ENCODE measurements at regions not wholly inside any gene's neighbourhood (a gene's known extent, or its start where the extent isn't known, plus 50 kb on each side); places are given as distances from the start of the nearest gene placed in this dataset.
"Not testable (repeated sequence)": the region's sequence is repeated elsewhere in the genome, so short reads cannot be mapped to it uniquely, and the experiment has no call there.

DNA sequence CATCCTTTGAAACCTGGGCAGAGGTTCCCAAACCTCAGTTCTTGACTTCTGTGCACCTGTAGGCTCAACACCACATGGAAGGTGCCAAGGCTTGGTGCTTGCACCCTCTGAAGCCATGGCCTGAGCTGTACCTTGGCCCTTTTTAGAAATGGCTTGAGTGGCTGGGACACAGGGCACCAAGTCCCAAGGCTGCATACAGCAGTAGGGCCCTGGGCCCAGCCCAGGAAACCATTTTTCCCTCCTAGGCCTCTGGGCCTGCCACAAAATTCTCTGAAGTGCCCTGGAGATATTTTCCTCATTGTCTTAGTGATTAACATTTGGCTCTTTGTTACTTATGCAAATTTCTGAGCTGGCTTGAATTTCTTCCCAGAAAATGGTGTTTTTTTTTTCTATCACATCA is 65.6 kb upstream of the ACTRT2 start:
- no peak for DNase-seq

DNA sequence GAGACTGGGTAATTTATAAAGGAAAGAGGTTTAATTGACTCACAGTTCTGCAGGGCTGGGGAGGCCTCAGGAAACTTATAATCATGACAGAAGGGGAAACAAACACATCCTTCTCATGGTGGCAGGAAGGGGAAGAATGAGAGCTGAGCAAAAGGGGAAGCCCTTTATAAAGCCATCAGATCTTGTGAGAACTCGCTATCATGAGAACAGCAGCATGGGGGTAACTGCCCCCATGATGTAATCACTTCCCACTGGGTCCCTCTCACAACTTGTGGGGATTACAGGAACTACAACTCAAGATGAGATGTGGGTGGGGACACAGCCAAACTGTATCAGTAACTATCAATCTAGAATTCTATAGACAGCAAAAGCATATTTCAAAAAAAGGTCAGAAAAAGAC is 64.7 kb upstream of the ACTRT2 start:
- no peak for DNase-seq

DNA sequence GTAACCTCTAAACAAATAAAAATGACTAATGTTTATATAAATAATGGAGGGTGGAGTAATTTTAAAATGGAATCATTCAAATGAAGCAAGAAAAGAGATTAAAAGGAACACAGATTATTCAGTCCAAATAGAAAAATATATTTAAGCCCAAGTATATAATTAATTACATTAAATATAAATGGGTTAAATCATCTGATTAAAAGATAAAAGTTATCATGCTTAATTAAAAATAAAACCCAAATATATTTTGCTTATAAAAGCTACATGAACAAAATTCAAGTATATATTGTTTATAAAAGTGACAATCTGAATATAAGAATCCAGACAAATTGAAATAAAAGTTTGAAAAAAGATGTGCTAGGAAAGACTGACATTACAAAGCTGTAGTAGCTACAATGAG is 63.9 kb upstream of the ACTRT2 start:
- DNase-seq = no peak

DNA sequence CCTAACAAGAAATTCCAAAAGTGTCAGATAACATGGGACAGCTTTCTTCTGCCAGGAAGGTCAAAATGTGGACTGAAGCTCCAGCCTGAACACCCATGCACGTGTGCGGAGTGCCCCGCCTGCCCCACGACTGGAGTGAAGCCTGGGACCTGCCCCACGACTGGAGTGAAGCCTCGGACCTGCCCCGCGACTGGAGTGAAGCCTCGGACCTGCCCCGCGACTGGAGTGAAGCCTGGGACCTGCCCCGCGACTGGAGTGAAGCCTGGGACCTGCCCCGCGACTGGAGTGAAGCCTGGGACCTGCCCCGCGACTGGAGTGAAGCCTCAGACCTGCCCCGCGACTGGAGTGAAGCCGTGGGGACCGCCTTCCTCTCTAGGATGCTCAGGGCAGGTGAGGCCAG is 61.4 kb upstream of the ACTRT2 start:
- not testable (repeated sequence) for DNase-seq

DNA sequence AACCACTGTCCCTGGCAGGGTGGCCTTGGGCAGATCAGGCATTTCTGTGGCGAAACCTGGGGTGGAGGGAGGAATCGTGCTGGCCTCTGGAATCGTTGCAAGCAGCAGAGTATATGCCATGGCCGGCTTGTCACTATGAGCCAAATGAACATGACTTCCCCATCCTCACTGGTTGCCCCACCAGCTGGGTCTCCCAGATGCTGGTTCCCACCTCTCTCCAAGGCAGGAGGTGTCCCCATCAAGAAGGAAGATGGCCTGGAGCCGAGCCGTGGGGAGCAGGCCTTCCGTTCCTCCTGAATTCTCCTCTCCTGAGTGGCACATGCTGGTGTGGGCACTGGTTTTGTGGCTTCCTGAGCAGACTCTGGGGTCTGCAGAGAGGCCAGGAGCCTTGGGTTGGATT is 60.2 kb upstream of the ACTRT2 start:
- no peak for DNase-seq

DNA sequence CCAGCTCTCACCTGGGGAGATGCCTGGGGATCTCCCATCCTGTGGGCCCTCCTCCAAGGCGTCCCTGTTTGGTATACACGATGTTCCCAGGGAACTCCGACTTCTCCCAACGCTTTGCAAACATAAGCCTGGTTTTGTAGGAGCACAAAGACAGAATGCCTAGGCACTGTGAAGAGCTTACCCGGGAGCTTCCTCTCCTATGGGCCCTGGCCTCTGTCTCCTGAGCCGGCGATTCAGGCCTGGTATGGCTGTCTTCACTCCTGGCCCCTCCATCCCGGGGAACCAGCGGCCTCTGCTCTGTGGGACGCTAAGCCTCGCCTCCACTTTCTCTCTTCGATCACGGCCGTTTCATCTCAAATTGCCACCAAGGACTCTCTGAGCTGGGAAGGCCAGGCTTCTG is 59.6 kb upstream of the ACTRT2 start:
- DNase-seq = no peak

DNA sequence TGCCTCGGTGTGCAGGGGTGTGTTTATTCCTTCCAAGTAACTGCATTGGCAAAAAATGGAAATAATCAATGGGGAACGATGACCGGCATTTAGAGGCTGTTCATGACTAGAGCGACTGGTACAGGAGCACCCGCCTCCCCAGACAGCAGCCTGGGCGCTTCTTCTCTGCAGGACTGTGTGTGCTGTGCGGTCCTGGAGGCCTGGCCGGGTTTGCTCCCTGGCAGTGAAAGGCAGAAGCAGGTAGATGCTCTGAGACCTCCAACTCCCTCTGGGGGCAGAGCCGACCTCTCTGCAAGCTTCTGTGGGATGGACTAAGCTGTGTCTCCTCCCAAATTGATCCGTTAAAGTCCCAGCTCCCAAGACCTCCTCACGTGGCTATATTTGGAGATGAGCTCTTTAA is 59.2 kb upstream of the ACTRT2 start:
- DNase-seq = no peak

DNA sequence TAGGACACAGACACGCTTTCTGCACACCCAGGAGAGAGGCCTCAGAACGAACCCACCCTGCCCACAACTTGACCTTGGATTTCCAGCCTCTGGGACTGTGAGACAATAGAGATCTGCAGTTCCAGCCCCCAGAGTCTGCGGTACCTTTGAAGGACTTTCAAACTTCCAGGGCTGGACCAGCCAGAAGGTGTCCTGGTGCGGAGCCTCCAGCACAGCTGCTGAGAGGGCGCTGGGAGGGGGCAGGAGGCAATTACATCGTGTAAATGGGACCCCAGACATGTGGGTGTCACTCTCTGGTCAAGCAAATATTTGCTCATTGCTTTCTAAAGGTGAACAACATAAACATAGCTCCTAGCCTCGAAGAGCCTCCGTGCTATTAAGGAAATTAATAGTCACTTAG is 58.7 kb upstream of the ACTRT2 start:
- DNase-seq = no peak

DNA sequence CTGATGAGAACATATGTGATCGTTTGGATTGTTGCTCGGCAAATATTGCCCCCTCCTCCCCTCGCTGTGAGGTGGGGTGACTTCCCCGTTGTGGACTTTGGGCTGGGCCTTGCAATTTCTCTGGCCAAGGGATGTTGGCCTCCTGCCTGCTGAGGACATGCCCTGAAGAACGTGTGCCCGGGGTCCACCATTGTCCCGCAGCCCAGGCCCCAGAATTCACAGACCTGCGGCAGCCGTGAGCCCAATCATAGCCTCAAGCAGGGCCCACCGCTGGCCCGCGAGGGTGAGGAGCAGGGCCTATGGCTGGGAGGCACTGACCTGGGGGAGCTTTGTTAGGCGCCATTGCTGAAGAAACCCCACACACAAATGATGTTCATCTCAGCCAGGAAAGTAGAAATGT is 58.3 kb upstream of the ACTRT2 start:
- no peak for DNase-seq

DNA sequence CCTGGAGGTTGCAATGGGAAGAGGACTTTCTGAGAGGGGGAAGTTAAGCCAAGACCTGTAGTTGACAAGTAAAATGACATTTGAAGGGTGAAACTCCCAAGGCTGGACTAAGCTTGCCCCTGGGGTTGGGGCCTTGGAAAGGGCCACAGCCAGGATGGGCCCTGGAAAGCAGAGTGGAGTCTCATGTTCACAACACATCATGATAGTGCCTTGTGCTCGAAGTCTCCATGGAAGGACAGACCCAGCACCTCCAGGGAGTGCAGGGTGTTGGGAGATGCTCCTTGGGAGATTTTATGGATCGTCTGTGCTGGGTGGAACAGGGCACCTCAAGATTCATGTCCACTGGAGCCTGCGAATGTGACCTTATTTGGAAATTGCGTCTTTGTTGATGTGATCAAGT is 55.6 kb upstream of the ACTRT2 start:
- DNase-seq = no peak

DNA sequence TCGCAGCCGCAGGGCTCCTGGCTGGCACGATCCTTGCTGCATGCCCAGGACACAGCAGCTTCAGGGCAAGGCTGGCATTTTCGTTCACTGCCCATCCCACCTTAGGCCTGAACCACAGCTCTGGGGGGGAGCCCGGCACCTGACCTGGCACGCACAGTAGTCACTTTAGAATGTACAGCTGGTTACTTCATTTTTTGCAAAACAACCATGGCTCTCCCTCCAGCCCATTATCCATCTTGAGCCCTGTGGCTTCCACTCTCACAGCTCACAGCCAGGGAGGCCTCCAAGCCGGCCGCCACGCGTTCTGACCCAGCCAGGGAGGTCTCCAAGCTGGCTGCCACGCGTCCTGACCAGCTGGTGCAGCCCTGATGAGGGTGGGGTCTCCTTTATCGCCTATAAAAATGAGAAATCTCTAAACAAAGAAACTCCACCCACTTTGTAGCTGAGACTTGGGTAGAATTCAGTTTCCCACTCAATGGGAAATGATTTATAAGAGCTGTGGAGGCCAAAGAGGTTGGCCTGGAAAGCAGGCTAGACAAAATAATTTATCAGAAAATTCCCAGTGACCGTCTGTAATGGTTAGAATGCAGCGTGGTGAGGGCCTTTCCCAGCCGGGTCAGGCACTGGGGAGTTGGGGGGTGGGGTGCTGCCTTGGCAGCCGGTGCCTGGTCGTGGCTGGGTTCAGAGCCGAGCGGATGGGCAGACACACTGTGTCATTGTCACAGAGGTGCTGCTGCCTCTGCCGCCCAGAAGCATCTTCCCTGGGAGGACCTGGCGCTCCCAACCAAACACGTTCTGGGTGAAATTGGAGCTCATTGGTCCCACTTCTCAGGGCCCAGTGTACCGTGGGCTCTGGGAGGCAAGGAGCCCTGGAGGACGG is 54.6 kb upstream of the ACTRT2 start:
- DNase-seq = no peak

DNA sequence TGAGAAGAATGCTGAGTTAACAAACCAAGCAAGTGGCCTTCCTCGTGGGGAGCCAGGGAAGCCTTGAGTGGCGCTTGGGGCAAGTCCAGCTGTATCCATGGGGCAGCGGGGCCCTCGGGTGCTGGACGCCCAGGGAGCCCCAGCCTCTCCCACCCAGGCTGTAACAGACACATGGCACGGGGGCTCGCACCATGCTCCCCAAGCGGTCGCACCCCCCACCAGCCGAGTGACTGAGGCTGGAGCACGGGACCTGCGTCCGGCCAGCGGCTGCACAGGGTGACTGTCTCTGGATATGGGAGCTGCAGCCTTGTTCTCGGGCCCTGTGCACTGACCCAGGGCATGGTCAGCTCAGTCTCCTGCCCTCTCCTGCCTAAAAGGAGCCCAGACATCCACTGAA is 53.9 kb upstream of the ACTRT2 start:
- no peak for DNase-seq

DNA sequence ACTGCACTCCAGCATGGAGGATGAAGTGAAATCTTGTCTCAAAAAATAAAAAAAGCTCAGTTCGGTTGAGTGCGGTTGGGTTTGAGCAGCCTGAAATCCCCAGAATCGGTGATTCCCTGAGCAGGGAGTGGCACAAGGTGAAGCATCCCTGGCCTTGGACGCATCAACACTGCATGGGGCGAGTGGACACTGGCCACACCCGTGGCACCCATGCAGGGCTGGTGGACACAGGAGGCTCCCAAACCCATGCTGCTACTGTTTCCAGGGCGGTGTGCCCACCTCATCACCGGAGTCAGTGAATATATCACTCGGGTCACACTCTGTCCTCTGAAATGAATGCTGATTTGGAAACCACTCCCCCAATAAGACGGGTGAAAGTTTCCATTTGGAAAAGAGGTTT is 53.4 kb upstream of the ACTRT2 start:
- DNase-seq = no peak

DNA sequence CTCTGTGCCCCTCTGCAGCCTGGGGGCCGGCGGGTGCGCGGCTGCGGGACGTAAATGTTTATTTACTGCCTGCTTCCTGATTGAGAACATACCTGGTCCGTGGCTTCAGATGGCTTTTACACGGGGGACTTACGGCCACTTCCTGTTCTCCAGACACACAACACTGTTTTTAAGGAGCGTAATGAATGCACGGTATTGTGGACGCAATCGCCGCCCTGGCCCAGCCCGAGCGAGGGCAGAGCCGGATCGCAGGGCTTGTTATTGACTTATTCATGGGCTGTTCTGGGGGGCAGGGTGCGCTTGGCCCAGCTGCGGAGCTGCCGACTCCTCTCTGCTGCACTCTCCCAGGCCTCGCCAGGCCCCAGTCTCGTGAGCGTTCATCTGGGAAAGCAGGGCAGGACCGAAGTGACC is 52.8 kb upstream of the ACTRT2 start:
- no peak for DNase-seq

DNA sequence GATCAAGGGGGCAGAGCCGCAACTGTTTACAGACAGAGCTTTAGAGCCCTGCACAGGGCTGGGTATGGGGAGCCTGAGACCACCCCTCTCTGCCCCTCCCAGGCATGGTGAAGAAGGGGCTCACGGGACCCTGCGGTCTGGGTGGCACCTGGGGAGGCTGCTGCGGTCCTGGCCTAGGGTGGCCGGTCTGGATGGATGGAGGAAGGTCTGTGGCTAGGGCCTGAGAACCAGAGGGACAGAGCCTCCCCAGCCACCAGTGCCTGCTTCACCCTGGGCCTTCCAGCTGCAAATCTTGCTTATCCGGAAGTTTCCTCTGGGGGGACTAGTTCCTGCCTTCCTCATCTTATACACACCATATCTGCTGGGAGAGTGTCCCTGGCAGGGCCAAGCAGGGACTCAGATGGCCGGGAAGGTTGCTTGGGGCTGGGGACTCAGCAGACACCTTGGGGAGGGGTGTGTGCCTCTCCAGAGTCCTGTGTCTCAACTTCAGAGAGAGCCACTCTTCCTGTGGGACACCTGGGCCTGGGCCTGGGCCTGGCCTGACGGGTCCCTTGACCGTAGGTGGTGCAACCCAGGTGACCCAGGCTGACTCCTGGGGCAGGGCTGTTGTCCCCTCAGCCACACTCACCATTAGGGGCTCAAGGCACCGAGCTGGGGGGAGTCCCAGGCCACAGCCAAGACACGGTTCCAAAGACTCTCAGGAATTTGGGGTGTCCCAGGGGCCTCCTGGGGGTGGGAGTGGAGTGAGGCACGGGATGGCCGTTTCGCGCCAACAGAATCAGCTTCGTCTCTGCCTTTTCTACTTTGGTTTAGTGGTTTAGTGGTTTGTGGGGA is 52.0 kb upstream of the ACTRT2 start:
- no peak for DNase-seq

DNA sequence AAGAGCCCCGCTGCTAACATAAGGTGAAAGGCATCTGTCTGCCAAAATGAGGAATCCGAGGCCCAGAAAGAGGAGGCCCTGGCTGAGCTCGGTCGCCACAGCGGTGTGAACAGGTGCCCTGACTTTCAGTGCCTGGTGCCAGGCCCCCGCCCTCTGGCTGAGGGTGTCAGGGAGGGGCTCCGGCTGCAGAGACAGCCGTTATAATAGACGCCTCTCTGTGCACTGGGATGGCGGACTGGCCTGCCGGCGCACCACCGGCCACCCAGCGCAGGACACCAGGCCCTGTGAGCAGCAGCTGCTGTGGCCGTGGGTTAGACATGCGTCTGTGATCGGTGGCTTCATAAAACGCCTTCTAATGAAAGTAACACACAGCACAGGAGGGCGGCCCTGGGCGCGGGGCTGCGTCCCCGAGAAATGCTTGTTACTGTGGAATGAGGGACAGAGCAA is 51.4 kb upstream of the ACTRT2 start:
- DNase-seq = no peak

DNA sequence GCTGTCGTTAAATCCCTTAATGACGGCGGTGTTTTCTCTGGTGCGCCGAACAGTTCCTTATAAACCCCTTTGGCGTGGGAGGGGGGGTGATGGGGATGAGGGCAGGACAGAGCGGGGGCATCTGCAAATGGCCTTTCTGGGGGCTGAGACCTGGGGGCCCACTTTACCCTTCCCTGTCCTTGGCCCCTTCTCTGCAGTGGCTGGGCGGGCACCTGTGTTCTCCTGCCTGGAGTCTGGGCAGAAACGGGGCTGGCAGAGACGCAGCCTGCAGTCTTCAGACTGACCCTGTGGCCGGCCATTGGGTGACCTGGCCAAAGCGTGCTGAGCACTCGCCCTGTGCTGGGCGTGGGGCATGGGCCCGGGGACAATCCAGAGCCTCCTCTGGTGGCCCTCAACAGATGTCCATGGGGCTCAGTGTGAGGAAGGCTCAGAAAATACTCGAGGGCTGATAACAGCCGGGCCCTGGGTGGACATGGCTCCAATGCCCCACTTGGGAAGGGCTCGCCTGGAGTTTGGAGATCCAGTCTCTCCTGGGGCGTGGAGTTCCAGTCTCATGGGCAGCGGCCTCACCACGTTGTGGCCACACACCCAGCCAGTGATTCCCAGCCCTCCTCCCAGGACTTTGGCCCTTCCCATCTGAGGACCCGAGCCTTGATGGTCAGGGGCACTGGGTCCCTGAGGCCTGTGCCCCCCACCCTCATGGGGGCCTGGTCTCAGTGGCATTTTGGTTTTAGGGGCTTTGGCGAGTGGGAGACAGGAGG is 50.8 kb upstream of the ACTRT2 start:
- DNase-seq = no peak

DNA sequence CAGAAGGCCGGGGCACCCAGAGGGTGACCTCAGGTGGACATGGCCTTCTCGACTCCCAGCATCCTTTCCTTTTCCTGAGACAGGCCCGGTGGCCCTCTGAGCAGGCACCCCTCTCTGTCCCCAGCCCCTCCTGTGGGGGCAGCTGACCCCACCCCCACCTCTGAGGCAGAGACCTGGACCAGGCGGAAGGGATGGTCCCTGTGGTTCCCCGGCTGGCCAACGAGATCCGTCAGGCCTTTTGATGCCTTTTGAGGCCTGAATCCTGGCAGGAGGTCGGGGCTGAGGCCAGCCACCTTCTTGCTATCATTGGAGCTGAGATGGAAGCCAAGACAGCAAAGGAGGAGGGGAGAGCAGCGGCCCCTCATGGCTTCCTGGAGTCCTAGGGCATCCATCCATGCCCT is 50.2 kb upstream of the ACTRT2 start:
- DNase-seq = no peak
